Right lobe of liver (tissue), 6 donors: ENCODE measurements at regions not wholly inside any gene's neighbourhood (a gene's known extent, or its start where the extent isn't known, plus 50 kb on each side); places are given as distances from the start of the nearest gene placed in this dataset.

Source experiments
- ATAC-seq, 4 donors: fragments of 200-7000 bp; cut with Tn5 transposase; one replicate each; pipeline ENCODE4 v1.9.1; 2020; ENCODE audit warnings: mild to moderate bottlenecking in 4 of 4, moderate library complexity in 4 of 4
- DNase-seq, 3 donors: peaks; one replicate each; pipeline ENCODE4 v3.0.0-alpha.2; 2020
- H3K27ac ChIP-seq, 3 donors: fragments of 200-600 bp; one replicate each; pipeline ENCODE4 v1.8.0; 2022
- H3K27me3 ChIP-seq, 2 donors: fragments of 200-600 bp; one replicate each; pipeline ENCODE4 v1.8.0; 2022
- H3K36me3 ChIP-seq, 4 donors: fragments of 200-600 bp; sonication (generic) in 1 of 4; one replicate each; pipeline versions ENCODE4 v1.5.1 to v1.8.0; 2017 to 2022; ENCODE audit warnings: control low read depth in 1 of 4
- H3K4me1 ChIP-seq, 4 donors: fragments of 200-600 bp; sonication (generic) in 1 of 4; one replicate each; pipeline versions ENCODE4 v1.5.1 to v1.8.0; 2017 to 2022; ENCODE audit warnings: control low read depth in 1 of 4
- H3K4me3 ChIP-seq, 3 donors: fragments of 200-600 bp; one replicate each; pipeline ENCODE4 v1.8.0; 2022
- H3K9me3 ChIP-seq, 4 donors: fragments of 200-600 bp; sonication (generic) in 1 of 4; one replicate each; pipeline versions ENCODE4 v1.5.1 to v1.8.0; 2017 to 2022; ENCODE audit warnings: control low read depth in 1 of 4
- CTCF ChIP-seq, 4 donors: fragments of 200-600 bp in 3 of 4; fragments of 450-650 bp in 1 of 4; IDR thresholded peaks; one replicate each; pipeline versions ENCODE4 v1.5.1 to v1.8.0; 2016 to 2022; ENCODE audit warnings: antibody characterized with exemption in 4 of 4, mild to moderate bottlenecking in 2 of 4
- POLR2A ChIP-seq: fragments of 450-650 bp; IDR thresholded peaks from one replicate; pipeline ENCODE4 v1.6.1; 2017; ENCODE audit warnings: antibody characterized with exemption, mild to moderate bottlenecking
- WGBS: methylation state at CpG from one replicate; pipeline ENCODE4 v1.1.6; 2018; ENCODE audit warnings: low coverage, low lambda C conversion rate; ENCODE audit not compliant: insufficient coverage; ENCODE audit errors: missing lambda C conversion rate; 5-methylcytosine and 5-hydroxymethylcytosine counted together
- intact Hi-C, 2 donors: fragments of 100-400 bp; cut with DNase I; formaldehyde crosslinking; loops; one replicate each; pipeline versions ENCODE4 v1.11.2 to v1.14.1; 2022
- donor health status: DM: no; HTN: yes; CAD: no.
- donor health status: DM: no; HTN: no; CAD: no.
- donor health status: DM: no; HTN: no; CAD: no.
- donor health status: DM: no; HTN: yes; CAD: no.
- donor health status: DM: no; HTN: yes; CAD: no.

- Histone ChIP-seq H3K4me3 (no peak overlapping the region), H3K4me1 (no peaks in the 10 kb centered on the region), H3K36me3 (no peaks in the 10 kb centered on the region), H3K9me3 (no peaks in the 10 kb centered on the region), H3K27me3 (no peaks in the 10 kb centered on the region), H3K27ac (no peak overlapping the region)
- intact Hi-C loops: loop anchor here in 1 of 2 donors (10.0 kb wide), 1 partner anchor 195 kb away; no protein-coding TSS in a partner anchor
- TF ChIP-seq POLR2A (no peak), CTCF (IDR thresholded peaks at IDR 0.05) (no peak)
- 32% methylated on average over 14 of the region's 45 CpGs for WGBS
- ATAC-seq: no peak
- no peak for DNase-seq
These were observed 272.5 kb downstream of the BUD13 start for GRCh38 chr11:116500026-116500946.

GRCh38 chr11:116499396-116500003, 273.3 kb downstream of the BUD13 start:
- H3K27ac ChIP-seq: no peak overlapping the region
- intact Hi-C loops: loop anchor here in 1 of 2 donors (10.0 kb wide), 1 partner anchor 195 kb away; no protein-coding TSS in a partner anchor
- peak; percentile 54 to 64 (median 61) for DNase-seq
- H3K36me3 ChIP-seq: no peaks in the 10 kb centered on the region
- H3K4me3 ChIP-seq: no peak overlapping the region
- no peaks in the 10 kb centered on the region for H3K27me3 ChIP-seq
- no peaks in the 10 kb centered on the region for H3K4me1 ChIP-seq
- TF ChIP-seq POLR2A (no peak), CTCF (IDR thresholded peaks at IDR 0.05) (peak; percentile 34 to 57 (median 44))
- peak; percentile 35 to 72 (median 50) for ATAC-seq
- H3K9me3 ChIP-seq: no peaks in the 10 kb centered on the region
- 45% methylated on average over 12 of the region's 17 CpGs for WGBS

- ATAC-seq: no peak
- intact Hi-C loops: no loop called here
- no peaks in the 10 kb centered on the region for H3K36me3 ChIP-seq
- no peak for DNase-seq
- no peak overlapping the region for H3K4me3 ChIP-seq
- H3K4me1 ChIP-seq: no peaks in the 10 kb centered on the region
- no peaks in the 10 kb centered on the region for H3K27me3 ChIP-seq
- H3K9me3 ChIP-seq: no peaks in the 10 kb centered on the region
- no peak for TF ChIP-seq CTCF (IDR thresholded peaks at IDR 0.05)
- TF ChIP-seq POLR2A: no peak
- 77% methylated on average over 4 of the region's 6 CpGs for WGBS
- H3K27ac ChIP-seq: no peak overlapping the region
These were observed 274.6 kb downstream of the BUD13 start for GRCh38 chr11:116498161-116498560.

- TF ChIP-seq CTCF (IDR thresholded peaks at IDR 0.05) (no peak), POLR2A (no peak)
- Histone ChIP-seq H3K9me3 (no peaks in the 10 kb centered on the region), H3K4me1 (no peaks in the 10 kb centered on the region), H3K4me3 (no peak overlapping the region), H3K36me3 (no peaks in the 10 kb centered on the region), H3K27me3 (no peaks in the 10 kb centered on the region), H3K27ac (no peak overlapping the region)
- intact Hi-C loops: no loop called here
- DNase-seq (no peak), ATAC-seq (no peak)
- WGBS: 82% methylated on average over 2 of the region's 3 CpGs
These were observed 280.2 kb downstream of the BUD13 start for GRCh38 chr11:116492600-116492999.
